Tibial nerve (tissue), 4 donors: ENCODE measurements at regions not wholly inside any gene's neighbourhood (a gene's known extent, or its start where the extent isn't known, plus 50 kb on each side); places are given as distances from the start of the nearest gene placed in this dataset.

Experiments
- CTCF ChIP-seq, 5 experiments: fragments of 200-600 bp in 3 of 5; fragments of 450-650 bp in 2 of 5; sonication (generic) in 3 of 5; IDR thresholded peaks; one replicate each; pipeline ENCODE4 v1.5.1; 2016 to 2019; ENCODE audit warnings: antibody characterized with exemption in 5 of 5, mild to moderate bottlenecking in 3 of 5, moderate library complexity in 2 of 5
- EP300 ChIP-seq, 2 donors: sonication (generic); formaldehyde crosslinking; IDR thresholded peaks; one replicate each; pipeline ENCODE4 v1.6.1; 2017; ENCODE audit warnings: antibody characterized with exemption in 2 of 2, mild to moderate bottlenecking in 1 of 2
- POLR2A ChIP-seq, 2 donors: fragments of 450-650 bp; IDR thresholded peaks; one replicate each; pipeline ENCODE4 v1.6.1; 2017; ENCODE audit warnings: antibody characterized with exemption in 2 of 2, mild to moderate bottlenecking in 2 of 2, moderate library complexity in 2 of 2

DNA sequence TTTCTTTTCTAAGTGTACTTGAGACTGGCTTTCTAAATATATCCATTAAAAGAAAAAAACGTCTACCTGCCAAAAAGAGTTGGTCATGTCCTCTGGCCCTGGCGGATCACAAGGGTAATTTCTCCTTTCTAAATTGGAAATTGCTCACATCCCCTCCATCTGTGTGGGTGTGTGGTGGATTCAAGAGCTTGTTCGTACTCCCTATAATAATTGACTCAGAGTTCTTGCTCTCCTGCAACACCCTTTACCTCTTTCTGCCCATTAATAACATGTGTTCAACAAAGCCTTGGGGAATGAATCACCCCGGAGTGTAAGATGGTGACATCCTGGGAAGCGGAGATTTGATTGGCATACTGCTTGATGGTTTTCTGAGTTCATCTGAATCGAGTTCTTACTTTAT lies 263.8 kb downstream of the ALDH8A1 start:
- no peak for TF ChIP-seq CTCF (IDR thresholded peaks at IDR 0.05)
- TF ChIP-seq EP300 (IDR thresholded peaks at IDR 0.05) = no peak
- no peak for TF ChIP-seq POLR2A (IDR thresholded peaks at IDR 0.05)
